Ammon's horn (tissue), 1 donor: ENCODE measurements at regions not wholly inside any gene's neighbourhood (a gene's known extent, or its start where the extent isn't known, plus 50 kb on each side); places are given as distances from the start of the nearest gene placed in this dataset.
"Not testable (repeated sequence)": the region's sequence is repeated elsewhere in the genome, so short reads cannot be mapped to it uniquely, and the experiment has no call there.

ENCODE experiments used
- DNase-seq: peaks from one replicate; pipeline ENCODE4 v3.0.0-alpha.2; 2016; ENCODE audit warnings: low spot score

- DNase-seq, result no peak
Observed at GRCh38 chr18:34528177-34528576, 181.9 kb upstream of the DTNA start.

DNA sequence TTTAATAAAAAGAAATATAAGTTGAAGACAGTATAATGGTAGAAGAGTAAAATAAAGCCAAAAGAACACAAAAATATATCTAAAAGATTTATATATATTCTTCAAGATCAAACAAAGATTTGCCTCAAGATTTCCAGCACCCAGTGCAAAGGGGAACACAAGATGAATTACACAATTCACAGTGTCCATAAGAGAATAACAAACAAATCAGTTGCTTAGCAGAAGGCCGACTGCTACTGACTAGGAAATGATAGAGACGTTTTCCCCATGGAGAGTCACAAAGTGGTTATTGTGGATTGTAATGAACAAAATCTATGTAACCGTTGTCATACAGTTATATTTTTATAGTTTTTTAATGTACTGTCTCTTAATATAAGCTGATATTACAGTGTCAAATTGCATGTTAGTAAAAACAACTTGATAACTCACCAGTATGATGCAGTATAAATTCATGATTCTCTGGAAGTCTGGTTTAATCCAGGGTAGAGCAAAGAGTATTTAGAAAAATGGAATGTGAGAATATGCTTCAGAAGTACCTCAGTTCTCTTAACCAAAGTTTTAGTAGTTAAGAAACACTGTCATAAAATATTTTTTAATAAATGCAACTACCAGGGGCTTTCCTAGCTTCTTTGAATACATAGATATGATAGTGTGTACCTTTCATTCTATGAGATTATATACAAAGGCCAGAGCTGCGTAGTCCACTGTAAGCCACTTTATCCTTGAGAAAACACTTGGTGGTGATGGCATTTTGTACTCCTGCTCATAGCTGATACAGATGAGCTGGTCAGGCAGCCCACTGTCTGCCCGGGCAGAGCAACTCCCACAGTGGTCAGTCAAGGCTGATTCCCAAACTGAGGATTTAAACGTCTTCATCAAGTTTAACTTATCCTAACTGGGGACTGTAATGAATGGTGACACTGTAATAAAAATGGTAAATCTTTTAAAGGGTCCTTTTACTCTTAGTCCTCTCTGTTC, 180.5 kb upstream of the DTNA start:
- DNase-seq, result no peak

- DNase-seq, result no peak
Observed at GRCh38 chr18:34531110-34531509, 179.0 kb upstream of the DTNA start.

DNA sequence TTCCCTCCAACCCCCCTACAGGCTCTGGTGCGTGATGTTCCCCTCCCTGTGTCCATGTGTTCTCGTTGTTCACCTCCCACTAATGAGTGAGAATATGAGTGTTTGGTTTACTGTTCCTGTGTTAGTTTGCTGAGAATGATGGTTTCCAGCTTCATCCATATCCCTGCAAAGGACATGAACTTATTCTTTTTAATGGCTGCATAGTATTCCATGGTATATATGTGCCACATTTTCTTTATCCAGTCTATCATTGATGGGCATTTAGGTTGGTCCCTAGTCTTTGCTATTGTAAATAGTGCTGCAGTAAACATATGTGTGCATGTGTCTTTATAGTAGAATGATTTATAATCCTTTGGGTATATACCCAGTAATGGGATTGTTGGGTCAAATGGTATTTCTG, 175.5 kb upstream of the DTNA start:
- DNase-seq, result not testable (repeated sequence)

- DNase-seq, result no peak
Observed at GRCh38 chr18:34540897-34541296, 169.2 kb upstream of the DTNA start.

DNA sequence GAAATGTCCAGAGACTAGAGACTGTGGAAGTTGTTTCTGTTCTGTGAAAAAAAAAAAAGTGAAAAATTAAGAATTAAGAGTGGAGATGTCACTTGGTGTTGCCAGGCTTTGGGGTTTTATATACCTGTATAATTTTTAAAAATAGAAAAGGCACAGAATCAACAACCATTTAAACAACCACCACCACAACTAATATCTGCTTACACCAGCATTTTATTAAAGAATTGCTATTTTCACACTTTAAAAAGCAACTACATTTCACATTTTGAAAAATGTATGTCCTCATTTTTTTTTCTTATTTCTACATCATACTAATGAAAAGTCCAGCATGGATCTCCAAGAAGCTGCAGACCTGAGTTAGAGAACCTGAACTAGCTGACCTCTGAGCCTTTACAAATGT, 167.5 kb upstream of the DTNA start:
- no peak for DNase-seq

GRCh38 chr18:34543356-34543755, 166.7 kb upstream of the DTNA start:
- no peak for DNase-seq

- no peak for DNase-seq
Observed at GRCh38 chr18:34543945-34544344, 166.2 kb upstream of the DTNA start.

DNA sequence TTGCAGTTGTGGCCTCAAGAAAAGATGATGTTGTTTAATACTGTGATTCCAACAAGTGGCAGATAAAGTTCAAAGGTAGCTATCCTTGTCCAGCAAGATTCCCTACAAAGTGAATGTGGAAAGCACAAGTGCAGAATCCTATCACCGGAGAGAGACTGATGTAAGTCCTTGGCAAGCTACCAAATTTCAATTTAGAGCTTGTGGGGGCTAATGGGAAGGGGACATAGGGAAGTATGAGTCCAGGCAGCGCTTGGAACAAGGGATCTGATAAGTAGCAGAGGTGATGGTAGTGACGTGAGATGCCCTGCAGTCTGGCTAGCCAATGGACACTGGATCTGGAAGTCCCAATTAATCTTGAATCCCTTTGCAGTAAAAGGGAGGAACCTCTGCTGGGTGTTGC, 165.2 kb upstream of the DTNA start:
- DNase-seq, result no peak

- DNase-seq, result no peak
Observed at GRCh38 chr18:34548120-34548972, 161.8 kb upstream of the DTNA start.

- DNase-seq, result no peak
Observed at GRCh38 chr18:34548973-34549294, 161.2 kb upstream of the DTNA start.

GRCh38 chr18:34549367-34549766, 160.7 kb upstream of the DTNA start:
- no peak for DNase-seq

GRCh38 chr18:34550156-34550555, 159.9 kb upstream of the DTNA start:
- DNase-seq, result no peak

- no peak for DNase-seq
Observed at GRCh38 chr18:34550902-34551301, 159.2 kb upstream of the DTNA start.

GRCh38 chr18:34551824-34552223, 158.3 kb upstream of the DTNA start:
- no peak for DNase-seq

GRCh38 chr18:34562252-34562870, 147.7 kb upstream of the DTNA start:
- DNase-seq, result no peak

DNA sequence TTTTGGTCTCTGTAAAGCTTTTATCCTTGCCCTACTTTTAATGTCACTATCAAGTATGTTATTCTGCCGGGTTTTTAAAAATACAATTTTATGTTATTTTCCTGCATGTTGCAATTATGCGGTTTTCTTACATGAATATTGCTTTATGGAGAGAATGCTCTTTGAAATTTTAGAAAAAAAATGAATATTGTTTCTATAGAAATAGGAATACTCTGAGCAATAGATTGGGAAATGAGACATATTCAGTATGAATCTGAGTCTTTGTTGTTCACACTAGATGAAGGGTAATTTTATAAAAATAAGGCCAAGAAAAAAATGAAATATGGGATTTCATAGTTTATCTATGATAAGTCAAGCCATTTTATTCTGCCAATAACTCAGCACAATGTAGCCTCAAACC, 142.2 kb upstream of the DTNA start:
- no peak for DNase-seq

- DNase-seq, result no peak
Observed at GRCh38 chr18:34576622-34577021, 133.5 kb upstream of the DTNA start.

DNA sequence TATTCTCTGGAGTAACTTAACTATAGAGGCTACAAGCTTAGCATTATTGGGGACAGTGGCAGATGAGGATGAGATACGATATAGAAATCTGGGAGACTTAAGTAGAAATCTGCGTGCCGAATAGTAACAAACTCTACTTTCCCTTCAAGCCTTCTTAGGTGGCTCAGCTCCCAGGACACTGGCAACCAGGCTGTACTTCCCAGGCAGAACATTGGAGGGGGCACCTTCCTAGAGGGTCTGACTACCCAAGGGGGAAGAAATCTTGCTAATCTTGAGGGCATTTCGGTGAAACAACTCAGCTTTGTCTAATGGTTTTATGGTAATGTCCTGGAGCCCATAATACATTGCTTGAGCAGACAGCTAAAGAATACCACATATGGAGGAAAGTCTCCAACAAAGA, 126.2 kb upstream of the DTNA start:
- DNase-seq, result no peak

DNA sequence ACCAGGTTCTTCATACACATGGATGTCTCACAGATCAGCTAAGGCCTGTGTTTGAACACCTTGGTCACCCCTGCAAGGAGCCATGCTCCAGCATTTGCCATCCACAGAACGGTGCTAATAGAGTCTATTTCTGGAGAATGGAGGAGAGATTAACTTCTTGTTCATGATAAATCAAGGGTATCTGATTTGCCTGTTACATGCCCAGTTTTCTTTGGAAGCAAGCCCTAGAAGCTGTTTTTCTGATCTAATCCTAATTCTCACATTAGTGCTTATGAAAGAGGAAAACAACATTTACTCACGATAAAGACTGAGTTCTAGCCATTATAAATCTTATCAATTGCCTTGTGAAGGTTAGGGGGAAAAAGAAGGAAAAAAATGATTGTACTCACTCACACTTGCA, 119.6 kb upstream of the DTNA start:
- no peak for DNase-seq

DNA sequence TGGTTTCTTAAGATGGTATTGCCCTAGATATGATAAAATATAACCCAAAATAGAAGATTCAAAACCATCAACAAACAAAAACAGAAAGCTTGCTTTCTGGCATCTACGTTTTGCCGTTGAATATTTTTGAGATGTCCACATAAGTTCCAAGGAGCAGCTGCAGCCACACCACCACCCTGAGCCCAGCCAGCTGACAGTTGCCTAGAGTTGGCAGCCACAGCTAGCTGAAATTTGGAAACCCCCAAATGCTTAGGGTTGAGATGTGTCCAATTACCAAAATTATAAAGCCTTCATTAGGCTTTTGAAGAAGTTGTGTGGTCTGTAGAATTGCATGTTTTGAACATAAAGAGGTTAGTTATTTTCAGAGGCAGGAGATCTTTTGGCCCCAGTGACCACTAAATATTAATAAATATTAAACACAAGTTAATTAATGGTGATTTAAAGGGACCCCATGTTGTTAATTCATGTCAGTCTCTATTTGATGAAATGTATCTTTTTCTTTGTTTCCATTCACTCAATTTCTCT, 118.1 kb upstream of the DTNA start:
- no peak for DNase-seq

- no peak for DNase-seq
Observed at GRCh38 chr18:34592481-34592880, 117.6 kb upstream of the DTNA start.
